Lung (tissue), 11 donors: ENCODE measurements at regions not wholly inside any gene's neighbourhood (a gene's known extent, or its start where the extent isn't known, plus 50 kb on each side); places are given as distances from the start of the nearest gene placed in this dataset.
A peak's percentile ranks its signal among the peaks of the same experiment; 100 is the strongest.

Experiments used
- ATAC-seq: fragments of 200-7000 bp; cut with Tn5 transposase; one replicate; pipeline ENCODE4 v1.9.1; 2020; ENCODE audit warnings: moderate number of reproducible peaks; ENCODE audit not compliant: insufficient read depth, low FRiP score
- DNase-seq, 3 donors: peaks; one replicate each; pipeline ENCODE4 v3.0.0-alpha.2; 2013 to 2017
- H3K27ac ChIP-seq, 2 donors: one replicate each; pipeline ENCODE4 v1.5.1; 2013; ENCODE audit warnings: mild to moderate bottlenecking in 2 of 2, moderate library complexity in 2 of 2, control low read depth in 1 of 2, inconsistent platforms in 1 of 2, low read depth in 1 of 2, low read length in 1 of 2
- H3K27me3 ChIP-seq, 3 donors: one replicate each; pipeline ENCODE4 v1.5.1; 2013; ENCODE audit warnings: low read length in 2 of 3; ENCODE audit not compliant: control insufficient read depth in 3 of 3, insufficient read depth in 3 of 3
- H3K36me3 ChIP-seq, 4 donors: one replicate each; pipeline ENCODE4 v1.5.1; 2013; ENCODE audit warnings: low read length in 4 of 4, mild to moderate bottlenecking in 1 of 4, moderate library complexity in 1 of 4; ENCODE audit not compliant: control insufficient read depth in 4 of 4, insufficient read depth in 4 of 4
- H3K4me1 ChIP-seq, 5 donors: one replicate each; pipeline ENCODE4 v1.5.1; 2013; ENCODE audit warnings: low read length in 5 of 5, mild to moderate bottlenecking in 2 of 5, moderate library complexity in 1 of 5; ENCODE audit not compliant: control insufficient read depth in 5 of 5, insufficient read depth in 5 of 5
- H3K4me3 ChIP-seq: one replicate; pipeline ENCODE4 v1.5.1; 2013; ENCODE audit warnings: mild to moderate bottlenecking, control low read depth, moderate library complexity
- H3K9ac ChIP-seq, 2 donors: one replicate each; pipeline ENCODE4 v1.5.1; 2013; ENCODE audit warnings: low read length in 2 of 2, control low read depth in 1 of 2; ENCODE audit not compliant: insufficient read depth in 1 of 2
- H3K9me3 ChIP-seq, 4 donors: one replicate each; pipeline ENCODE4 v1.5.1; 2013; ENCODE audit warnings: low read length in 3 of 4, mild to moderate bottlenecking in 1 of 4, moderate library complexity in 1 of 4; ENCODE audit not compliant: control insufficient read depth in 4 of 4, insufficient read depth in 3 of 4
- CTCF ChIP-seq: IDR thresholded peaks from 2 replicates; pipeline ENCODE4 v1.5.1; 2012; ENCODE audit warnings: mild to moderate bottlenecking; ENCODE audit errors: control extremely low read depth, extremely low read depth
- WGBS, 2 donors: extraction: QIAGEN DNeasy Blood & Tissue Kit; methylation state at CpG; one replicate each; pipeline ENCODE4 v1.1.7; 2013; 5-methylcytosine and 5-hydroxymethylcytosine counted together
- donor health status: control.
- donor health status: control.
- donor health status: Bipolar disorder and iron deficiency.
- donor health status: healthy.
- donor health status: DM: yes; HTN: yes; CAD: no.

GRCh38 chr11:115623021-115623451 is 118.8 kb upstream of the CADM1 start:
- Histone ChIP-seq H3K4me3 (no peak overlapping the region), H3K9me3 (peaks cover 0 to 4% (median 0%) of the 10 kb centered on the region in 4 donors), H3K27ac (peak overlapping the region; percentile 34 to 68), H3K27me3 (no peaks in the 10 kb centered on the region), H3K4me1 (peaks cover 0 to 16% (median 10%) of the 10 kb centered on the region in 5 donors), H3K9ac (no peak overlapping the region), H3K36me3 (no peaks in the 10 kb centered on the region)
- ATAC-seq: peak; percentile 13
- peak; percentile 85 to 90 (median 89) for DNase-seq
- WGBS, 2 donors: 38 to 46% methylated on average over 9 of the region's 9 CpGs
- TF ChIP-seq CTCF: no peak

- Histone ChIP-seq H3K27ac (no peak overlapping the region), H3K9me3 (peaks cover 0 to 4% (median 0%) of the 10 kb centered on the region in 4 donors), H3K4me3 (no peak overlapping the region), H3K4me1 (peaks cover 0 to 19% (median 9%) of the 10 kb centered on the region in 5 donors), H3K36me3 (no peaks in the 10 kb centered on the region), H3K27me3 (no peaks in the 10 kb centered on the region), H3K9ac (no peak overlapping the region)
- DNase-seq: no peak
- TF ChIP-seq CTCF: no peak
- ATAC-seq: no peak
Observed at GRCh38 chr11:115618428-115618827, 114.2 kb upstream of the CADM1 start.

- 47 to 53% methylated on average over 2 of the region's 2 CpGs for WGBS, 2 donors
- no peak overlapping the region for H3K27ac ChIP-seq
- no peak overlapping the region for H3K4me3 ChIP-seq
- H3K4me1 ChIP-seq: peaks cover 0 to 13% (median 5%) of the 10 kb centered on the region in 5 donors
- no peak for TF ChIP-seq CTCF
- H3K9ac ChIP-seq: no peak overlapping the region
- H3K9me3 ChIP-seq: peaks cover 0 to 4% (median 0%) of the 10 kb centered on the region in 4 donors
- no peaks in the 10 kb centered on the region for H3K27me3 ChIP-seq
- no peaks in the 10 kb centered on the region for H3K36me3 ChIP-seq
- ATAC-seq (no peak), DNase-seq (peak in 1 of 3 donors; percentile 29)
Observed at GRCh38 chr11:115617767-115618166, 113.6 kb upstream of the CADM1 start.

GRCh38 chr11:115616971-115617370 is 112.8 kb upstream of the CADM1 start:
- TF ChIP-seq CTCF: no peak
- H3K4me3 ChIP-seq: no peak overlapping the region
- peaks cover 0 to 5% (median 2%) of the 10 kb centered on the region in 5 donors for H3K4me1 ChIP-seq
- WGBS, 2 donors: 28 to 62% methylated on average over 2 of the region's 2 CpGs
- ATAC-seq (no peak), DNase-seq (no peak)
- no peaks in the 10 kb centered on the region for H3K36me3 ChIP-seq
- no peaks in the 10 kb centered on the region for H3K27me3 ChIP-seq
- H3K9ac ChIP-seq: no peak overlapping the region
- H3K27ac ChIP-seq: no peak overlapping the region
- peaks cover 0 to 4% (median 0%) of the 10 kb centered on the region in 4 donors for H3K9me3 ChIP-seq
